Thoracic aorta (tissue), 2 donors: ENCODE measurements at regions not wholly inside any gene's neighbourhood (a gene's known extent, or its start where the extent isn't known, plus 50 kb on each side); places are given as distances from the start of the nearest gene placed in this dataset.

Source experiments
- ATAC-seq: fragments of 150-250 bp; one replicate; pipeline ENCODE4 v1.8.0; 2017; ENCODE audit warnings: low read depth; ENCODE audit not compliant: insufficient number of reproducible peaks, low FRiP score
- DNase-seq: peaks from one replicate; pipeline ENCODE4 v3.0.0-alpha.2; 2020; ENCODE audit warnings: low spot score
- H3K27ac ChIP-seq, 2 donors: fragments of 200-600 bp; sonication (generic); 1 replicate in 1 of 2; 2 replicates in 1 of 2; pipeline ENCODE4 v1.5.1; 2016; ENCODE audit warnings: mild to moderate bottlenecking in 2 of 2, moderate library complexity in 2 of 2
- H3K27me3 ChIP-seq: fragments of 200-600 bp; sonication (generic); replicated peaks from 2 replicates; pipeline ENCODE4 v1.6.0; 2016; ENCODE audit warnings: mild to moderate bottlenecking; ENCODE audit not compliant: insufficient read depth
- H3K36me3 ChIP-seq: fragments of 200-600 bp; sonication (generic); one replicate; pipeline ENCODE4 v1.5.1; 2016
- H3K4me1 ChIP-seq, 2 donors: fragments of 200-600 bp; sonication (generic); 1 replicate in 1 of 2; 2 replicates in 1 of 2; pipeline versions ENCODE4 v1.5.1 to v1.6.0; 2016; ENCODE audit warnings: low read depth in 2 of 2, mild to moderate bottlenecking in 1 of 2; ENCODE audit not compliant: control insufficient read depth in 1 of 2
- H3K4me3 ChIP-seq: fragments of 200-600 bp; sonication (generic); 2 replicates; pipeline ENCODE4 v1.5.1; 2016; ENCODE audit warnings: mild to moderate bottlenecking
- H3K9me3 ChIP-seq: fragments of 200-600 bp; sonication (generic); 2 replicates; pipeline ENCODE4 v1.5.1; 2016
- CTCF ChIP-seq: fragments of 200-600 bp; sonication (generic); IDR thresholded peaks from one replicate; pipeline ENCODE4 v1.5.1; 2019; ENCODE audit warnings: antibody characterized with exemption

GRCh38 chr5:144582066-144582465, 411.4 kb downstream of the KCTD16 start:
- Histone ChIP-seq H3K27me3 (no peaks in the 10 kb centered on the region), H3K9me3 (no peaks in the 10 kb centered on the region), H3K4me3 (no peak overlapping the region), H3K27ac (no peak overlapping the region), H3K4me1 (no peaks in the 10 kb centered on the region), H3K36me3 (no peaks in the 10 kb centered on the region)
- TF ChIP-seq CTCF: no peak
- DNase-seq (no peak), ATAC-seq (no peak)

GRCh38 chr5:144581044-144581443, 410.4 kb downstream of the KCTD16 start:
- no peak for TF ChIP-seq CTCF
- Histone ChIP-seq H3K27me3 (no peaks in the 10 kb centered on the region), H3K27ac (no peak overlapping the region), H3K9me3 (no peaks in the 10 kb centered on the region), H3K4me3 (no peak overlapping the region), H3K36me3 (no peaks in the 10 kb centered on the region), H3K4me1 (no peaks in the 10 kb centered on the region)
- ATAC-seq (no peak), DNase-seq (no peak)

GRCh38 chr5:144577676-144578075, 407.0 kb downstream of the KCTD16 start:
- no peak for TF ChIP-seq CTCF
- Histone ChIP-seq H3K9me3 (no peaks in the 10 kb centered on the region), H3K27ac (no peak overlapping the region), H3K4me1 (no peaks in the 10 kb centered on the region), H3K27me3 (no peaks in the 10 kb centered on the region), H3K36me3 (no peaks in the 10 kb centered on the region), H3K4me3 (no peak overlapping the region)
- ATAC-seq: no peak
- DNase-seq: no peak

GRCh38 chr5:144575736-144576135, 405.1 kb downstream of the KCTD16 start:
- no peak for TF ChIP-seq CTCF
- DNase-seq: no peak
- H3K4me1 ChIP-seq: no peaks in the 10 kb centered on the region
- no peak overlapping the region for H3K27ac ChIP-seq
- no peak for ATAC-seq
- H3K4me3 ChIP-seq: no peak overlapping the region
- no peaks in the 10 kb centered on the region for H3K27me3 ChIP-seq
- H3K36me3 ChIP-seq: no peaks in the 10 kb centered on the region
- H3K9me3 ChIP-seq: no peaks in the 10 kb centered on the region

GRCh38 chr5:144567421-144567780, 396.7 kb downstream of the KCTD16 start:
- no peak for TF ChIP-seq CTCF
- Histone ChIP-seq H3K4me1 (no peaks in the 10 kb centered on the region), H3K27ac (no peak overlapping the region), H3K36me3 (no peaks in the 10 kb centered on the region), H3K4me3 (no peak overlapping the region), H3K27me3 (no peaks in the 10 kb centered on the region), H3K9me3 (peaks cover 6% of the 10 kb centered on the region)
- no peak for ATAC-seq
- DNase-seq: no peak
